ENCODE measurements at regions not wholly inside any gene's neighbourhood (a gene's known extent, or its start where the extent isn't known, plus 50 kb on each side); places are given as distances from the start of the nearest gene placed in this dataset.

- no peaks in the 10 kb centered on the region for H3K9me3 ChIP-seq (ENCODE audit: control insufficient read depth in 4 of 4, low read length in 3 of 4)
- H3K36me3 ChIP-seq (ENCODE audit: control insufficient read depth in 4 of 4, insufficient read depth in 3 of 4, low read depth in 1 of 4, low read length in 3 of 4) = no peaks in the 10 kb centered on the region
- H3K9ac ChIP-seq (ENCODE audit: low read depth in 1 of 2, low read length in 2 of 2) = no peak overlapping the region
These were observed 192.4 kb upstream of the GALNT2 start for GRCh38 chr1:229874609-229875008.

GRCh38 chr1:229875086-229875485, 192.0 kb upstream of the GALNT2 start:
- WGBS = 94% methylated on average over 4 of the region's 4 CpGs
- Histone ChIP-seq H3K4me1 (ENCODE audit: control insufficient read depth in 4 of 4, insufficient read depth in 4 of 4, low read length in 3 of 4) (no peaks in the 10 kb centered on the region), H3K27me3 (ENCODE audit: control insufficient read depth in 4 of 4, insufficient read depth in 4 of 4, low read length in 3 of 4) (no peaks in the 10 kb centered on the region), H3K36me3 (ENCODE audit: control insufficient read depth in 4 of 4, insufficient read depth in 3 of 4, low read depth in 1 of 4, low read length in 3 of 4) (no peaks in the 10 kb centered on the region), H3K9me3 (ENCODE audit: control insufficient read depth in 4 of 4, low read length in 3 of 4) (no peaks in the 10 kb centered on the region), H3K9ac (ENCODE audit: low read depth in 1 of 2, low read length in 2 of 2) (no peak overlapping the region), H3K27ac (ENCODE audit: low read depth in 1 of 2, low read length in 2 of 2) (no peak overlapping the region), H3K4me3 (ENCODE audit: low read depth in 1 of 3, low read length in 3 of 3) (no peak overlapping the region)
- no peak for TF ChIP-seq MAX (IDR thresholded peaks at IDR 0.05)
- no peak for TF ChIP-seq FOXA1 (IDR thresholded peaks at IDR 0.05)
- TF ChIP-seq TAF1 (conservative IDR thresholded peaks at IDR 0.05) = no peak
- TF ChIP-seq GABPA (IDR thresholded peaks at IDR 0.05 in 1 of 2, conservative IDR thresholded peaks at IDR 0.05 in 1 of 2) = no peak
- no peak for TF ChIP-seq YY1 (IDR thresholded peaks at IDR 0.05)
- TF ChIP-seq REST (IDR thresholded peaks at IDR 0.05) = no peak
- no peak for TF ChIP-seq ATF3 (IDR thresholded peaks at IDR 0.05)
- no peak for TF ChIP-seq ZBTB33 (IDR thresholded peaks at IDR 0.05)
- TF ChIP-seq CTCF (IDR thresholded peaks at IDR 0.05; ENCODE audit: low read depth, low read length, missing input control) = no peak
- TF ChIP-seq EGR1 (IDR thresholded peaks at IDR 0.05; ENCODE audit: low read depth in 2 of 2) = no peak
- no peak for DNase-seq (ENCODE audit: low spot score)

More at GRCh38 chr1:229874609-229875008, 192.4 kb upstream of the GALNT2 start:
- no peaks in the 10 kb centered on the region for H3K27me3 ChIP-seq (ENCODE audit: control insufficient read depth in 4 of 4, insufficient read depth in 4 of 4, low read length in 3 of 4)
- WGBS = 86% methylated on average over 2 of the region's 2 CpGs
- no peak overlapping the region for H3K4me3 ChIP-seq (ENCODE audit: low read depth in 1 of 3, low read length in 3 of 3)
- H3K27ac ChIP-seq (ENCODE audit: low read depth in 1 of 2, low read length in 2 of 2) = no peak overlapping the region
- no peaks in the 10 kb centered on the region for H3K4me1 ChIP-seq (ENCODE audit: control insufficient read depth in 4 of 4, insufficient read depth in 4 of 4, low read length in 3 of 4)
- TF ChIP-seq ATF3 (IDR thresholded peaks at IDR 0.05) (no peak), RXRA (IDR thresholded peaks at IDR 0.05) (no peak), SP1 (IDR thresholded peaks at IDR 0.05) (no peak)
- DNase-seq (ENCODE audit: low spot score) = no peak

Data from liver (tissue), 8 donors.